GM21390 (cell line): ENCODE measurements at regions not wholly inside any gene's neighbourhood (a gene's known extent, or its start where the extent isn't known, plus 50 kb on each side); places are given as distances from the start of the nearest gene placed in this dataset.

Source experiments
- ATAC-seq: cut with Tn5 transposase; IDR thresholded peaks from one replicate; pipeline ENCODE4 v1.9.1; 2021; ENCODE audit not compliant: unreplicated experiment

DNA sequence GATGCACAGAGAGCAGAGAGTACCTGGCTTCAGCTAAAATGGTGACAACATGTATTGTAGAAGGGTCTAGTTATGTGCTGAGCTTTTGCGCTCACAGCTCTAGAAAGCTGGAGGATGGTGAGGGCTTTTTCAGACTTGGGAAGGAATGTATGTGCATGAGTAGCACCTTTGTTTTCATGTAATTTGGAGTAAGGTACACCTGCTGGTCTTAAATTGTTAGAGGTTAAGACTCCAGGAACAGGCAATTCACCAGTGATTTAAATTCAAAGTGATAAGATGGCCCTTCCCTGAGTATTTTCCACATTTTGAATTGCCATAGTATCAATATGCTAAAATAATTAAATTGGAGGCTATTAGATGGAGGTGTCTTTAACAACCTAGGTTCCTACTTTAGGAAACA is 436.4 kb upstream of the GOLIM4 start:
- ATAC-seq = no peak

DNA sequence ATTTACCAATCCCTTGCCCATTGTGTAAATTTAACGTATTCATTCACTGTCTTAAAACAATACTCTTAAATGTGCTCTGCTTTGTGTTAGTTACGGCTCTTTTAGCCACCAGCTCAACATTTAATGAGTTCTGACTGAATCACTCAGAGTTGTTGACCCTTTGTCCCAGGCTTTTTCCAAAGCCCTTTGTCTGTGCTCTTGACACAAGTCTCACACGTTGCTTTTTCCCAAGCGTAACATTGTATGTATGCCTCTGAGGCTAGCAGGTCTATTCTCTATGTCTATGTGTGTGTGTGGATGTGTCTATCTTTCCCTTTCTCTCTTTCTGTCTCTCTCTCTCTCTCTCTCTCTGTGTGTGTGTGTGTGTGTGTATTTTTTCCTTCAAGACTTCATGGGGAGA is 435.4 kb upstream of the GOLIM4 start:
- no peak for ATAC-seq

DNA sequence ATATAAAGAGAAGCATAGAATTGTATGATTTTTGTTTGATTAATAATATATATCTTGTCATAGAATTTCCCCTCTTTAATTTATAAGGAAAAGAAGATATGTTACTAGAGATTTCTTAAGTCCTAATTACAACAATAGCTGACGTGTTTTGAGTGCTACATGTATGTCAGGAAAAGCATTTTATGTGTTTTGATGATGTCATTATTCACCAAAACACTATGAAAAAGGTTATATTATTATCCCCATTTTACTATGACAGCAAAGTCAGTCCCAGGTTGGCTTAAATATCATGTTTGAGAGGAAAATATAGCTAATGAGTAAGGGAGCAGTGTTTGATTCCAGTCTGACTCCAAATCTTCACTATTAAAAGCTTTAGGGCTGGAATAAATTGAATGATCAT is 428.4 kb upstream of the GOLIM4 start:
- no peak for ATAC-seq

DNA sequence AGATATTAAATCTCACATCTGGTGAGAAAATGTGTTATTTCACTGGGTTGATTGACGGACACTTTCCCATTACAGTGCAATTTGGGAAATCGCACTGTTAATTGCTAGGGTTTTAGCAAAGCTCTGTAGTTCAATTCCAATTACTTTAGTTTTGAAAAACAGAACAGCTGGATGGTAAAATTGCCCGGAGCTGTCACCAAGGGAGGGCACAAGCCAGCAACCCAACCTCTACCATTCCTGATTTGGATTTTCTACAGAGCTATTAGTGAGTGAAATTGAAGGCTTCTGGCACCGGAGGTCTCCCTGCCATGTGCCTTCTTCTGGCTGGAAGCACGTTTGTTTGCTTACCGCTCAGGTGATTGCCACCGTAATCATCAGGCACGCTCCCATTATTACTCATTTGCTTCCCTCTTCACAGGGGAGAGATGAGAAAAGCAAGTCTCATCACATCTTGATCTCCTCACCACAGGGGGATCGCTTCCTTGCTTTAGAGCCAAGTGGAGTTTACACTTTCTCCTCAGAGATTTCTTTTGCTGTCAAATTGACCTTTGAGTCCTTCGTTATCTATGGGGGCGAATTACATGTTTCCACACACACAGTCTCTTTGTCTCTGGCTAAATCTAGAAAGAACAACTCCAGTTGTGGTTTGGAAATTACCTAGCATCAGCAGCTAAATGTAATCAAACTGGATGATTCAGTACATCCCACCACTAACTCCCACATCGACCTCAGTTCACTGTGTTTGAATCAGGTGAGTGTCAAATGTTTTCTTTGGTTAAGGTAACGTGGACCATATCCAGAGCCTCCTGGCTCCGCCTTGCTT is 421.7 kb upstream of the GOLIM4 start:
- no peak for ATAC-seq

DNA sequence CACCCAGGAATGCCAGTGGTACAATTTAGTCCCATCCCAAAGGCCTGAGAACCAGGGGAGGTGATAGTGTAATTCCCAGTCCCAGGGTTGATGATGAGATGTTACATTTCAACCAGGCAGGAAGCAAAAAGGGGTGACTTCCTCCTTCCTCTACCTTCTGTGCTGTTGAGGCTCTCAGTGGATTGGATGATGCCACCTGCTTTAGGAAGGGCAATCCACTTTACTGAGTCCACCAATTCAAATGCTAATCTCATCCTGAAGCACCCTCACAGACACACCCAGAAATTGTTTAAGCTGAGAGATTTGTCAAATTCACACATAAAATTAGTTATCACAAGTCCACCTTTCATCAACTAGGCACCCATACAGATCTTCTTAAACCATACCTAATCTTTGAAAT is 418.5 kb upstream of the GOLIM4 start:
- no peak for ATAC-seq

DNA sequence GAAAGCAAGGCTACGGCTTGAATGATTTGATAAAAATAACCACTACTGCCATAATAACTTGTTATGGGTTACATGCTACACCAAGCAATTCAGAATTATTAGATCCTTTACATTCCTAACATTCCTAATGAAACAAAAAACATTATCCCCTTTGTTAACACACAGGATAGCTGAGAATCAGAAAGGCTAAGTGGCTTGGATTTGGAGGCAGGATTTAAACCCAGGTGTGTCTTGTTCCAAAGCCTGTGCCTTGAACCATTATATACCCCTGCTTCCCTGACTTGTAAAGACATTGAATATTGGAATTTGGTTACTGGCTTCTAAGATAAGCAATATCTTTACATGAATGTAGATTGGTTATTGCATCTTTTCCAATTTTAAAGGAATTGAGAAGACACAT is 417.1 kb upstream of the GOLIM4 start:
- no peak for ATAC-seq

DNA sequence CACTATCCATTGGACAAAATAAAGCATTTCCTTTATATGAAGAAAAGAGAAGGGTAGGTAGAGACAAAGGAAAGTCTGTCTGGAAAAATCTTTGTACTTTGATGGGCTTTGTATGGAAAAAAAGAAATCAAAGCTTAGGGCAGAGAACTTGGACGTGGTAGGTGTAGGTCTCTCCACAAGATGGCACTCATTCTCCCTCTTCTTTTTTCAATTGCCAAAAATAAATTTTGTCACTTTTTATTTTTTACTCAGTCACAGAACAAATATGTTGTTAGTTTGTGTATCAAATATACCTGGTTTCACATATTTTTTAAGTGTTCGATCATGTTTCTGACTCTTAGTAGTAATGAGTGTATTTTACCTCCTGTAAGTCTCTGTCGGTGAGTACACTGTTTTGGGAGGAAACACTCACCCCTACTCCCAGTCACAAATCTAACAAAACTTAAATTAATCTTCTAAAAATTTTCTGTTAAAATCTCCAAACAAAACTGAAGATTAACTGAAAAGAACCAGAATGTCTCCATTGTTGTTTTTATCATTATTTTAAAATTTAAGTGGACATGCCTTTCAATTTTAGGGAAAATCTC is 415.8 kb upstream of the GOLIM4 start:
- ATAC-seq = no peak

DNA sequence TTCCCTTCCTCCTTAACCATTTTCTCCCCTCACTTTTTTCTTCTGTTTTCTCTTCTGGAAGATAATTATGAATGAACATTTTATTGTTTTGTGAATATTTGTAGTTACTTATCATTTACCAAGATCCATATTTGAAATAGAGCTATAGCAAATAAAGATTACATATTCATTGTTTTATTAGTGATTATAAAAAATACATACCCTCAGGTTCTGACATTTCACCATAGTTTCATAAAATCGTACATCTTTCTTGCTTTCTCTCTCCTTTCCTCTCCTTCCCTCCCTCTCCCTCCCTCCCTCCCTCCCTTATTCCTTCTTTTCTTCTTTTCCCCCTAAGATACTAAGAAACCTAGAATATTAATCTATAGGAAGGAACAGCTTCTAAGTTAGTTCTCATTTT is 410.9 kb upstream of the GOLIM4 start:
- no peak for ATAC-seq

DNA sequence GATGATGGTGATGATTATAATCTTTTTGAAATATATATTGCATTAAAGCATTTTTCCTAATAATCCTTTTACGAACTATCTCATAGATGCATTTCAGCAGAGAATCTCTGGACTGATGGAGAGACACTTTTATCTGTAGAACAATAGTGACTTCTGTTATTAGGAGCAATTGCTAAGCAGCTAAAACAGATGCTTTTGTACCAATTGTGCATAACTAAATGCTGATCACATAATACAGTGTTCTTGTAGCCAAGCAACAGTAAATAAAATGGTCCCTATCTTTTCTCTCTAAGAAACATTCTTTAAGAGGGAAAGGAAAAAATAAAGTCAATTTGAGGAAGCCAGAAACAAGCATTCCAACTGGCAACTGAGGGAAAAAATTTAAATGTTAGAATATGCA is 405.8 kb upstream of the GOLIM4 start:
- ATAC-seq = no peak

DNA sequence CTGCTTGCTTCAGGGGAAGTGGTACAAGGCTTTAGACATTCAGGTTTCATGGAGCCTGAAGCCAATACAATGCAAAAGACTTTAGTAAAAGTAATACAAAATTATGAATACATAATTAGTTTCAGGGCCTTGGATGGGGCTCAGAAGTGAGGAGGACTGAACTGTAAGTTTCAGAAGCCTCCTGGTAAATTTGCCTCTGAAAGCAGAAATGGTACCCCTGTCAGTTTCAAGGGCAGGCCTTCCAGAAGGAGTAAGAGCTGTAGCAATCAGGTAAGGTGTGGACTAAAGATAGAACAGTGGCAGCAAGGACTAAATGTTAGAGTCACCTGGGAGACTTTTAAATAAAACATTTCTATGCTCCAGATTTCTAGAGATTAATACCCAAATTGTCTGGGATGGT is 402.5 kb upstream of the GOLIM4 start:
- no peak for ATAC-seq

DNA sequence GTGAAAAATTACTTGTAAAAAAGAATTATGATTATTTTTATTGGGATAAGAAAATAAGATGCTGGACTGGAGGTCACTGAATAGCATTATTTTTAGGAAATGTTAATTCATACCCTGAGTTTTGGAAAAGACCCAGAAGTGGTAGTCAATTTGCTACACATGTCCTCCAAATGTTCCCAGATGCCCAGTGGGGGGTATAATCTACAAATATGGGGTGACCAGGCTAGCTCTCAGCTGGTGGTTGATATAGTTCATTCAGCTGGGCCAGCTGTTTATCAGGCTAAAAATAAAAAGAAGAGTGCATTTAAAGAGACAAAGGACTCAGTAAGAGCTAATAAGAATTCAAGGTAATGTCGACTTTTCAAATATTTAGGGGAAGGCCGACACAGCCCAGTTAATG is 402.0 kb upstream of the GOLIM4 start:
- no peak for ATAC-seq

DNA sequence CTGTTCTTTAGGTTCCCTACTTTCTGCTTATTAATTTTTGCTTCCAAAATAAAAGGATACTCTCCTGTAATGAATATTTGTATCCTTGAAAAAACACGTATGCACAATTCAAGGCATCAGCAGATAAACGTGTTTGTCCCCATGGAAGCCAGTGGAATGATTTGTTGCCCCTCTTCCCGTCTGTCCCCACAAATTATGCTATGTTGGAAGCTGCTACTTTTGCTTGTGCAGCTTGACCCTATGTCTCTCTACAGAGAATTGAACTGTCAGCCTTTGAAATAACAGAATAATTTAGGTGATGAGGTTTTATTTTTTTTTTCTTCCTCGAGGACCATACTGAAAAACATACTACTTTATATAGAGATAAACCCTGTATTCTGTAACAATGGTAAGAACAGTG is 401.5 kb upstream of the GOLIM4 start:
- no peak for ATAC-seq

DNA sequence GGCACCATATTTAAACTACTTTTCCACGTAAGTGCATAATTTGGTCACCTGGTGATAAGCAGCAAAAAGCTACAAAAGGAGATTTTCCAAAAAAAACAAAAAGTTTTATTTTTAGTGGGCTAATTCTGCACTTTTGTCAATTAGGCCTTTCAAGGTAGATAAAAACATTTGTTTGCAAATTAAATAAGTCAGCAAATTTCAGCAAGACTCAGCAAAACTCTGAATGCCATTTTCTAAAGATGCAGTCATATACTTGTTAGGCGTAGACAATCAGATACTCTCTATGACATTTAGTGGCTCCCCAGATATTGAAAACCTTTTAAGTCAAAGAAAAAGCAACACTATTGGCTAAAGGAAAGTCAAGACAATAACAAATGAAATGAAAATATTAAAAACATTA is 400.2 kb upstream of the GOLIM4 start:
- no peak for ATAC-seq

DNA sequence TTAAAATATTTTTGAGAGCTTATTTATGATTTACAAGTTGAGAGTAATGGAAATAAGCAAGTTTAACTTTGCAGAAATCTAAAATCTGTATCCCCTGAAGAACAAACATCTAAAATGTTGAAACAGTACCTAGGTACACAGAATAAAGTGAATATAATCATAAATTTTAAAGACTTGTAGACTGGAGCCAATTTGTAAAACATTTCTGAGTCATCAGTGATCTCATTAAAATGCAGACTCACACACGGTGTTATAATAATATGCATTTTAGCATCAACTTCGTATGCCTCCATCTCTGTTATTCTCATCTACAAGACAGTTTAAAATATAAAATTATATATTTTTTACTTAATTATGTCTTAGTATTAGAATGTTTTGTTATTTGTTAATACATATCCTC is 399.5 kb upstream of the GOLIM4 start:
- ATAC-seq = no peak

DNA sequence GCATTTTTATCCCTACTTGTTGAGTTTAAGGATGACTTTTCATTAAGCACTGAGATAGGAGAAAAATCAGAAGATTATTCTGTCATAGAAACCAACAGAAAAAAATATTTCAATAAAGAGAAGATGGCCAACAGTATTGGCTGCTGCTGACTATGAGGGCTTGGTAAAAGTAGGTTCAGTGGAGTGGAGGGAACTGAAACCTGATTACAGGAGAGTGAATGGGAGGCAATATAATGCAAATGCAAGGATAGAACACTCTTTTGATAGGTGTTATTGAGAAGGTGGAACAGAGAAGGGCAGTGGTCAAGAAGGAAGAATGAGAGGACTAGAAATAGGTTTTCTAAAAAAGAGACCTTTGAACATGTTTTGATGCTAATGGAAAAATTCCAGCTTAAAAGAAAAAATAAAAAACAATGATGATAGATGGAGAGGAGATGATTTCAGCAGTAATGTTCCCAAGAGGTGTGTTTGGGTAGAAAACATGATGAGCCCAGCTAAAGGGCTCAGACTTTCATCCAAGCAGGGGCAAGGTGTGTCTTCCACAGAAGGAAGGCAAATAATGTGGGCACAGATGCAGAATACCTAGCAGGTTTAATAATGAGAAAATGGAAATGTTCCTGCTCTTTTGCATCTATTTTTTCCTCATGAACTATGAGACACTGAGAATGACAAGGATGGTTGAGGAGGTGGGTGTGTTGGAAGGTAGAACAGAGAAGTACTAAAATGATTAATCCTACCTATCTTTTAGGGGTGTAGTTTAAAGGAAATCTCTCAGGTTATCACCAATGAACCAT is 397.9 kb upstream of the GOLIM4 start:
- no peak for ATAC-seq

DNA sequence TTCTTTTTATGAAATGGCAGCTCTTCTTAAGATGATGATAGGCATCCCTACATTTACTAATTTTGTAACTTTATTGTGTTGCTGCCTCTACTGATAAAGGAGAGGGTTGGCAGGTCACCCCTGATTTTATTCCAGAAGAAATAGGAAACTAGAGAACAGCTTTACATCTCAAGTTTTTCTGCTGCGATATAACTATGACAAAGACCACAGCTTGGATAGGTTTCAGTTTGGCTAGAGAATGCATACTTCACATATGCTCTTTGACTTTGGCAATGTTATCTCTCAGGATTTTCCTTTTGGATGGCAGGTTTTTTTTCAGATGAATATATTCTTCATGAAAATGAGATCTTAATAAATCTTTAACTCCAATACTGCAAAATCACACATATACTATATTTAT is 395.3 kb upstream of the GOLIM4 start:
- no peak for ATAC-seq

DNA sequence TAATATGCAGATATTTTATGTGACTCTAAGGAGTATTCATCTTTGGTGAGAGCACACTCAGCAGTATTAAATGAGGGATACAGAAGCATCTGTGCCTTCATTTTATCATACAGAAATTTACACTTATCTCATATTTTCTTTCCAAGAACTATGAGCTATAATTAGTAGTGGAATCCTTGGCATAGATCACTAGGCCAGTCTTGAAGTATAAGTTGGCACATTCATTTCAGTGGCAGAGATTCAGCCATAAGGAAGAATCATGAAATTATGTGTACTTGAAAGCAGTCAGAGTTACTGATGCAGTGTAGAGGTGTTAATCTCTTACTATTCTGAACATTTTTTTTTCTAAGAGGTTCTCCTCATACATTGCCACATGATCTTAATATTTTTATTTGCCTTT is 393.6 kb upstream of the GOLIM4 start:
- ATAC-seq = no peak

DNA sequence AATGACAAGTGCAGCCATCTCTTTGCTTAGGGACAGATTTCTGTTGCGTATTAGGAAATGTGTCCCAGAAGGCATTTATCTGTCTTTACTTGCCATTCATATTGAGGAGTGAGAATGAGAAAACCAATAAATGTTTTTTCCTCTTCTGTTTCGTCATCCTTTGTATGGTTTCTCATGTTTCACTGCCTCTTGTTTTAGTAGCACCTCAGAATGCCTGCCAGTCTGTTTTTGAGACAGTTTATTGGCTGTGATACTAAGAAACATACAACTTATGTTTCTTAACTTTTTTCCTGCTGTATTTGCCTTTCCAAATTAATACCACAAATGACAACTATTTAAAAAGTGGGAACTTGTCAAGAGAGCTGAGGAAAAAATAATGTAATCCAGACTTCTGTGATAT is 390.2 kb upstream of the GOLIM4 start:
- ATAC-seq = no peak

DNA sequence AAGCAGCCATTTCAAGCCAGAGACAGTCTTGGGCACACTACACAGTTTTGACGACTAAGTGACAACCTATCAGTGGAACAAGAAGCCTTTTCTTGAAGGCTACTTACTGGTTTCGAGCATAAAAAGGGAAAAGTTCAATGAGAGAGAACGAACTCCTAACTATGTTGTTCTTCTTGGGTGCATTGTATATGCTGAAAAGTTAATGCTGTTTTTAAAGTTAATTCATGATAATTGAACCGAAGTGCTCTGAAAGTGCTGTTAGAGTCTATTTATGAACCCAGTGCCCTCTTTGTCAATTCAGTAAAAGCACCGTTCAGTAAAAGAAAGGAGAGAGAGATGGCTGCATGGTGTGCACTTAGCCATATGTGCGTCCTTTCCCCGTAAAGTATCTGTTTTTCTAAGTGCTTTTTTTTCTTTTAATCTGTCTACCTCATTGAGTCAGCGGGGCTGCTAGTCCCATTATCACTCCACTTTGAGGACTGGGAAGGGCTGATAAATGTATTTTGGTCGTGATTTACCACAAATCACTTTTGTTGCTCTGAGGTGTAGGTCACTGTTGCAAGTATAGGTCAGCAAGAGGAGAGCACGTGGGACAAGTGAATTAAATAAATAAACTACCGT is 380.7 kb upstream of the GOLIM4 start:
- no peak for ATAC-seq

DNA sequence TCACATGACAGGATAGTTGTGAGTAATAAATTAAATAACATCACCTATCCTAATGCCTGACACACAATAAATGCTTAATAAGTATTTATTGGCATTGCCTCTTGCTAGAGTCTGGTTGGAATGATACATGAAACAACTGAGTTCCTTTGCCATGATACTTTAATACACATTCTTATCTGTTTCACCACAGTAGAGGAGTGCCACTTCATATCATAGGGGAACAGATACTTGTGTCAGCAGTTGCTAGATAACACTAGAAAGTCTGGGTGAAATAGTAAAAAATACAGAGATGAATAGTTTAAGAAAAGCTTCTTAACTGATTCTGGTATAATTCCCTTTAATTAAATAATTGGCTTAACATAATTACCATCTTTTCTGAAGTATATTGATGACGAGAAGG is 380.0 kb upstream of the GOLIM4 start:
- ATAC-seq = no peak

DNA sequence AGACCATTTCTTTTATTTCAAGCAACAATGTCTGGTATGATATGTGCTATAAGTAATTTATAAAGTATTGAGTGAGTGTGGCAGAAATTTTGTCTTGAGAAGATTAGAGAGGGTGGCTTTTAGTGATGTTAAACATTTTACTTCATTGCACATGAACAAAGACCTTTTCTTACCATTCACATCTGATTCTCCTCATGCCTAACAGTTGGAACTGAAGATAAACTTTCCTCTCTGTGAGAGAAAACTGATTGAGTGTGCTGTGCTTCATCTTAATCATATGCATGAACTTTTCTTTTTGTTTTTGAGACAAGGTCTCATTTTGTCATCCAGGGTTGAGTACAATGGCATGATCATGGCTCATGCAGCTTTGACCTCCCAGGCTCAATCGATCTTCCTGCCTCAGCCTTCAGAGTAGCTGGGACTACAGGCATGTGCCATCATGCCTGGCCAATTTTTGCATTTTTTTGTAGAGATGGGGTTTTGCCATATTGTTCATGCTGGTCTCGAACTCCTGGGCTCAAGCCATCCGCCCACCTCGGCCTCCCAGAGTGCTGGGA is 377.7 kb upstream of the GOLIM4 start:
- no peak for ATAC-seq
